ENCODE measurements at regions not wholly inside any gene's neighbourhood (a gene's known extent, or its start where the extent isn't known, plus 50 kb on each side); places are given as distances from the start of the nearest gene placed in this dataset.
"Not testable (repeated sequence)": the region's sequence is repeated elsewhere in the genome, so short reads cannot be mapped to it uniquely, and the experiment has no call there.

- FAIRE-seq = no peak
These were observed 785.1 kb upstream of the SLITRK6 start for GRCh38 chr13:86584301-86584700.

GRCh38 chr13:86585835-86586234, 786.6 kb upstream of the SLITRK6 start:
- no peak for FAIRE-seq

- no peak for FAIRE-seq
These were observed 792.6 kb upstream of the SLITRK6 start for GRCh38 chr13:86591862-86592261.

GRCh38 chr13:86601351-86601750, 802.1 kb upstream of the SLITRK6 start:
- no peak for FAIRE-seq

- FAIRE-seq = no peak
These were observed 807.0 kb upstream of the SLITRK6 start for GRCh38 chr13:86606264-86606663.

GRCh38 chr13:86608701-86609100, 809.5 kb upstream of the SLITRK6 start:
- no peak for FAIRE-seq

- no peak for FAIRE-seq
These were observed 834.1 kb upstream of the SLITRK6 start for GRCh38 chr13:86633346-86633745.

GRCh38 chr13:86651171-86651570, 852.0 kb upstream of the SLITRK6 start:
- FAIRE-seq = not testable (repeated sequence)

- FAIRE-seq = no peak
These were observed 853.8 kb upstream of the SLITRK6 start for GRCh38 chr13:86653009-86653408.

- FAIRE-seq = no peak
These were observed 856.3 kb upstream of the SLITRK6 start for GRCh38 chr13:86655561-86655960.

GRCh38 chr13:86660090-86660489, 860.9 kb upstream of the SLITRK6 start:
- no peak for FAIRE-seq

- no peak for FAIRE-seq
These were observed 866.6 kb upstream of the SLITRK6 start for GRCh38 chr13:86665842-86666241.

GRCh38 chr13:86673931-86674431, 874.8 kb upstream of the SLITRK6 start:
- FAIRE-seq = no peak

GRCh38 chr13:86681223-86681622, 882.0 kb upstream of the SLITRK6 start:
- FAIRE-seq = no peak

GRCh38 chr13:86684402-86684801, 885.2 kb upstream of the SLITRK6 start:
- peak; percentile 6 for FAIRE-seq

GRCh38 chr13:86689911-86690310, 890.7 kb upstream of the SLITRK6 start:
- no peak for FAIRE-seq

- no peak for FAIRE-seq
These were observed 893.1 kb upstream of the SLITRK6 start for GRCh38 chr13:86692291-86692690.

- no peak for FAIRE-seq
These were observed 910.8 kb upstream of the SLITRK6 start for GRCh38 chr13:86710013-86710412.

- FAIRE-seq = no peak
These were observed 911.7 kb upstream of the SLITRK6 start for GRCh38 chr13:86710896-86711295.

GRCh38 chr13:86714495-86714894, 915.3 kb upstream of the SLITRK6 start:
- no peak for FAIRE-seq

GRCh38 chr13:86725105-86725504, 925.9 kb upstream of the SLITRK6 start:
- no peak for FAIRE-seq

- no peak for FAIRE-seq
These were observed 930.0 kb upstream of the SLITRK6 start for GRCh38 chr13:86729206-86729605.

GRCh38 chr13:86731987-86732386, 932.8 kb upstream of the SLITRK6 start:
- FAIRE-seq = no peak

GRCh38 chr13:86737334-86737932, 933.7 kb upstream of the SLITRK5 start:
- no peak for FAIRE-seq

- no peak for FAIRE-seq
These were observed 929.3 kb upstream of the SLITRK5 start for GRCh38 chr13:86741762-86742285.
